WTC11 (cell line): ENCODE measurements at regions not wholly inside any gene's neighbourhood (a gene's known extent, or its start where the extent isn't known, plus 50 kb on each side); places are given as distances from the start of the nearest gene placed in this dataset.

ENCODE experiments used
- ATAC-seq: fragments of 200-7000 bp; cut with Tn5 transposase; 2 replicates; pipeline ENCODE4 v1.10.0; 2021; ENCODE audit warnings: mild to moderate bottlenecking, moderate library complexity
- CTCF ChIA-PET: fragments of 300-600 bp; sonication (Branson Sonifier 250); formaldehyde crosslinking; loops from one replicate; lab custom pipeline; 2021; ENCODE audit warnings: antibody characterized with exemption; lab: Charles Lee
- POLR2A ChIA-PET: fragments of 350-600 bp; sonication (Branson Sonifier 250); formaldehyde crosslinking; loops from one replicate; lab custom pipeline; 2021; ENCODE audit warnings: antibody characterized with exemption; lab: Charles Lee
- DNase-seq: peaks from one replicate; pipeline ENCODE4 v3.0.0; 2021; ENCODE audit warnings: low spot score
- H3K27ac Mint-ChIP-seq: 2 replicates; pipeline ENCODE4 v1.8.0; 2021; ENCODE audit warnings: mixed read lengths
- H3K27me3 Mint-ChIP-seq: 2 replicates; pipeline ENCODE4 v1.8.0; 2021; ENCODE audit warnings: low read depth, mild to moderate bottlenecking, moderate library complexity, mixed read lengths
- H3K36me3 Mint-ChIP-seq: 2 replicates; pipeline ENCODE4 v1.8.0; 2021; ENCODE audit warnings: mixed read lengths
- H3K4me1 Mint-ChIP-seq: 2 replicates; pipeline ENCODE4 v1.8.0; 2022; ENCODE audit warnings: mixed read lengths
- H3K4me3 Mint-ChIP-seq: 2 replicates; pipeline ENCODE4 v1.8.0; 2021; ENCODE audit warnings: mild to moderate bottlenecking, moderate library complexity, mixed read lengths
- H3K9me3 Mint-ChIP-seq: 2 replicates; pipeline ENCODE4 v1.8.0; 2021; ENCODE audit warnings: mixed read lengths
- CBFB ChIP-seq: sonication (generic); formaldehyde crosslinking; IDR thresholded peaks from 2 replicates; pipeline ENCODE4 v1.8.1; 2022; ENCODE audit warnings: mild to moderate bottlenecking, low read depth, missing genetic modification reagents
- CTCF ChIP-seq: fragments of 200-600 bp; IDR thresholded peaks from 2 replicates; pipeline ENCODE4 v1.8.0; 2022; ENCODE audit warnings: antibody characterized with exemption
- E2F1 ChIP-seq: sonication (generic); formaldehyde crosslinking; IDR thresholded peaks from 2 replicates; pipeline ENCODE4 v1.8.0; 2022; ENCODE audit warnings: mild to moderate bottlenecking, missing genetic modification reagents
- STAT6 ChIP-seq: sonication (generic); formaldehyde crosslinking; conservative IDR thresholded peaks from 2 replicates; pipeline ENCODE4 v1.8.1; 2023; ENCODE audit warnings: mild to moderate bottlenecking, low read depth, missing genetic modification reagents, moderate library complexity
- USF1 ChIP-seq: sonication (generic); formaldehyde crosslinking; IDR thresholded peaks from 2 replicates; pipeline ENCODE4 v1.8.0; 2022; ENCODE audit warnings: mild to moderate bottlenecking, missing genetic modification reagents
- TF ChIP-seq, protein P1 (sequence below): fragments of 250-450 bp; sonication (Bioruptor Pico); IDR thresholded peaks from 2 replicates; pipeline ENCODE4 v1.8.0; 2021; ENCODE audit warnings: mild to moderate bottlenecking
- TF ChIP-seq, protein P2 (sequence below): sonication (generic); formaldehyde crosslinking; IDR thresholded peaks from 2 replicates; pipeline ENCODE4 v1.8.1; 2023; ENCODE audit warnings: mild to moderate bottlenecking, missing genetic modification reagents, borderline replicate concordance
- TF ChIP-seq, protein P3 (sequence below): sonication (generic); formaldehyde crosslinking; IDR thresholded peaks from 2 replicates; pipeline ENCODE4 v1.8.1; 2023; ENCODE audit warnings: mild to moderate bottlenecking, moderate library complexity, missing genetic modification reagents
- TF ChIP-seq, protein P4 (sequence below): sonication (generic); formaldehyde crosslinking; IDR thresholded peaks from 2 replicates; pipeline ENCODE4 v1.8.0; 2022; ENCODE audit warnings: missing genetic modification reagents
- TF ChIP-seq, protein P5 (sequence below): fragments of 250-450 bp; sonication (Bioruptor Pico); IDR thresholded peaks from 2 replicates; pipeline ENCODE4 v1.9.0; 2021; ENCODE audit warnings: mild to moderate bottlenecking, borderline replicate concordance
- TF ChIP-seq, protein P6 (sequence below): sonication (generic); formaldehyde crosslinking; IDR thresholded peaks from 2 replicates; pipeline ENCODE4 v1.8.1; 2023; ENCODE audit warnings: mild to moderate bottlenecking, missing genetic modification reagents
- TF ChIP-seq, protein P7 (sequence below): sonication (generic); formaldehyde crosslinking; IDR thresholded peaks from 2 replicates; pipeline ENCODE4 v1.8.1; 2023; ENCODE audit warnings: mild to moderate bottlenecking, missing genetic modification reagents, moderate library complexity

DNA sequence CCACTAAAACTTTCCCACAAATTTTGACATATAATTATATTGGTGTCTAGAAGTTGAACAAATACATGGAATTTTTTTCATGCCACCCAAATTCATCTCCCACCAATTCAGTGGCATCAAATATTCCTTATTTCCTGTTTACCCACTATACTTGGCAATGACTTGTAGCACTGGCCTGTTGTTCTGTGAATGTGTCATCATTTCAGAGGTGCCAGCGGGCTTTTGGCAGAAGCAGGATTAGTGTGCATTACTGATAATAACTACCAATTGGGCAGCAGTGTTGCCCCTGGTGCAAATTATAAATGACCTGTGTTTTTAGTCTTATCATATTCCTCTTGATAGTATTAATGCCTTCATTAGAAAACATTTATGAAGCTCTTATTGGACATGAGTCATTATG, 121.3 kb downstream of the TFAP2B start:
- ATAC-seq (no peak), DNase-seq (no peak)
- Mint-ChIP-seq H3K9me3 (no peaks in the 10 kb centered on the region), H3K4me1 (no peaks in the 10 kb centered on the region), H3K27ac (no peak overlapping the region), H3K36me3 (no peaks in the 10 kb centered on the region), H3K4me3 (no peak overlapping the region), H3K27me3 (no peaks in the 10 kb centered on the region)
- POLR2A ChIA-PET = no interaction called here
- CTCF ChIA-PET = no interaction called here
- TF ChIP-seq, protein P1, sequence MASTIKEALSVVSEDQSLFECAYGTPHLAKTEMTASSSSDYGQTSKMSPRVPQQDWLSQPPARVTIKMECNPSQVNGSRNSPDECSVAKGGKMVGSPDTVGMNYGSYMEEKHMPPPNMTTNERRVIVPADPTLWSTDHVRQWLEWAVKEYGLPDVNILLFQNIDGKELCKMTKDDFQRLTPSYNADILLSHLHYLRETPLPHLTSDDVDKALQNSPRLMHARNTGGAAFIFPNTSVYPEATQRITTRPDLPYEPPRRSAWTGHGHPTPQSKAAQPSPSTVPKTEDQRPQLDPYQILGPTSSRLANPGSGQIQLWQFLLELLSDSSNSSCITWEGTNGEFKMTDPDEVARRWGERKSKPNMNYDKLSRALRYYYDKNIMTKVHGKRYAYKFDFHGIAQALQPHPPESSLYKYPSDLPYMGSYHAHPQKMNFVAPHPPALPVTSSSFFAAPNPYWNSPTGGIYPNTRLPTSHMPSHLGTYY (CRISPR knock-in tag) = no peak
- TF ChIP-seq, protein P2, sequence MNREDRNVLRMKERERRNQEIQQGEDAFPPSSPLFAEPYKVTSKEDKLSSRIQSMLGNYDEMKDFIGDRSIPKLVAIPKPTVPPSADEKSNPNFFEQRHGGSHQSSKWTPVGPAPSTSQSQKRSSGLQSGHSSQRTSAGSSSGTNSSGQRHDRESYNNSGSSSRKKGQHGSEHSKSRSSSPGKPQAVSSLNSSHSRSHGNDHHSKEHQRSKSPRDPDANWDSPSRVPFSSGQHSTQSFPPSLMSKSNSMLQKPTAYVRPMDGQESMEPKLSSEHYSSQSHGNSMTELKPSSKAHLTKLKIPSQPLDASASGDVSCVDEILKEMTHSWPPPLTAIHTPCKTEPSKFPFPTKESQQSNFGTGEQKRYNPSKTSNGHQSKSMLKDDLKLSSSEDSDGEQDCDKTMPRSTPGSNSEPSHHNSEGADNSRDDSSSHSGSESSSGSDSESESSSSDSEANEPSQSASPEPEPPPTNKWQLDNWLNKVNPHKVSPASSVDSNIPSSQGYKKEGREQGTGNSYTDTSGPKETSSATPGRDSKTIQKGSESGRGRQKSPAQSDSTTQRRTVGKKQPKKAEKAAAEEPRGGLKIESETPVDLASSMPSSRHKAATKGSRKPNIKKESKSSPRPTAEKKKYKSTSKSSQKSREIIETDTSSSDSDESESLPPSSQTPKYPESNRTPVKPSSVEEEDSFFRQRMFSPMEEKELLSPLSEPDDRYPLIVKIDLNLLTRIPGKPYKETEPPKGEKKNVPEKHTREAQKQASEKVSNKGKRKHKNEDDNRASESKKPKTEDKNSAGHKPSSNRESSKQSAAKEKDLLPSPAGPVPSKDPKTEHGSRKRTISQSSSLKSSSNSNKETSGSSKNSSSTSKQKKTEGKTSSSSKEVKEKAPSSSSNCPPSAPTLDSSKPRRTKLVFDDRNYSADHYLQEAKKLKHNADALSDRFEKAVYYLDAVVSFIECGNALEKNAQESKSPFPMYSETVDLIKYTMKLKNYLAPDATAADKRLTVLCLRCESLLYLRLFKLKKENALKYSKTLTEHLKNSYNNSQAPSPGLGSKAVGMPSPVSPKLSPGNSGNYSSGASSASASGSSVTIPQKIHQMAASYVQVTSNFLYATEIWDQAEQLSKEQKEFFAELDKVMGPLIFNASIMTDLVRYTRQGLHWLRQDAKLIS = no peak
- TF ChIP-seq, protein P3, sequence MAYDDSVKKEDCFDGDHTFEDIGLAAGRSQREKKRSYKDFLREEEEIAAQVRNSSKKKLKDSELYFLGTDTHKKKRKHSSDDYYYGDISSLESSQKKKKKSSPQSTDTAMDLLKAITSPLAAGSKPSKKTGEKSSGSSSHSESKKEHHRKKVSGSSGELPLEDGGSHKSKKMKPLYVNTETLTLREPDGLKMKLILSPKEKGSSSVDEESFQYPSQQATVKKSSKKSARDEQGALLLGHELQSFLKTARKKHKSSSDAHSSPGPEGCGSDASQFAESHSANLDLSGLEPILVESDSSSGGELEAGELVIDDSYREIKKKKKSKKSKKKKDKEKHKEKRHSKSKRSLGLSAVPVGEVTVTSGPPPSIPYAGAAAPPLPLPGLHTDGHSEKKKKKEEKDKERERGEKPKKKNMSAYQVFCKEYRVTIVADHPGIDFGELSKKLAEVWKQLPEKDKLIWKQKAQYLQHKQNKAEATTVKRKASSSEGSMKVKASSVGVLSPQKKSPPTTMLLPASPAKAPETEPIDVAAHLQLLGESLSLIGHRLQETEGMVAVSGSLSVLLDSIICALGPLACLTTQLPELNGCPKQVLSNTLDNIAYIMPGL (CRISPR knock-in tag) = no peak
- TF ChIP-seq, protein P4, sequence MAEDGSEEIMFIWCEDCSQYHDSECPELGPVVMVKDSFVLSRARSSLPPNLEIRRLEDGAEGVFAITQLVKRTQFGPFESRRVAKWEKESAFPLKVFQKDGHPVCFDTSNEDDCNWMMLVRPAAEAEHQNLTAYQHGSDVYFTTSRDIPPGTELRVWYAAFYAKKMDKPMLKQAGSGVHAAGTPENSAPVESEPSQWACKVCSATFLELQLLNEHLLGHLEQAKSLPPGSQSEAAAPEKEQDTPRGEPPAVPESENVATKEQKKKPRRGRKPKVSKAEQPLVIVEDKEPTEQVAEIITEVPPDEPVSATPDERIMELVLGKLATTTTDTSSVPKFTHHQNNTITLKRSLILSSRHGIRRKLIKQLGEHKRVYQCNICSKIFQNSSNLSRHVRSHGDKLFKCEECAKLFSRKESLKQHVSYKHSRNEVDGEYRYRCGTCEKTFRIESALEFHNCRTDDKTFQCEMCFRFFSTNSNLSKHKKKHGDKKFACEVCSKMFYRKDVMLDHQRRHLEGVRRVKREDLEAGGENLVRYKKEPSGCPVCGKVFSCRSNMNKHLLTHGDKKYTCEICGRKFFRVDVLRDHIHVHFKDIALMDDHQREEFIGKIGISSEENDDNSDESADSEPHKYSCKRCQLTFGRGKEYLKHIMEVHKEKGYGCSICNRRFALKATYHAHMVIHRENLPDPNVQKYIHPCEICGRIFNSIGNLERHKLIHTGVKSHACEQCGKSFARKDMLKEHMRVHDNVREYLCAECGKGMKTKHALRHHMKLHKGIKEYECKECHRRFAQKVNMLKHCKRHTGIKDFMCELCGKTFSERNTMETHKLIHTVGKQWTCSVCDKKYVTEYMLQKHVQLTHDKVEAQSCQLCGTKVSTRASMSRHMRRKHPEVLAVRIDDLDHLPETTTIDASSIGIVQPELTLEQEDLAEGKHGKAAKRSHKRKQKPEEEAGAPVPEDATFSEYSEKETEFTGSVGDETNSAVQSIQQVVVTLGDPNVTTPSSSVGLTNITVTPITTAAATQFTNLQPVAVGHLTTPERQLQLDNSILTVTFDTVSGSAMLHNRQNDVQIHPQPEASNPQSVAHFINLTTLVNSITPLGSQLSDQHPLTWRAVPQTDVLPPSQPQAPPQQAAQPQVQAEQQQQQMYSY (CRISPR knock-in tag) = no peak
- TF ChIP-seq, protein P5, sequence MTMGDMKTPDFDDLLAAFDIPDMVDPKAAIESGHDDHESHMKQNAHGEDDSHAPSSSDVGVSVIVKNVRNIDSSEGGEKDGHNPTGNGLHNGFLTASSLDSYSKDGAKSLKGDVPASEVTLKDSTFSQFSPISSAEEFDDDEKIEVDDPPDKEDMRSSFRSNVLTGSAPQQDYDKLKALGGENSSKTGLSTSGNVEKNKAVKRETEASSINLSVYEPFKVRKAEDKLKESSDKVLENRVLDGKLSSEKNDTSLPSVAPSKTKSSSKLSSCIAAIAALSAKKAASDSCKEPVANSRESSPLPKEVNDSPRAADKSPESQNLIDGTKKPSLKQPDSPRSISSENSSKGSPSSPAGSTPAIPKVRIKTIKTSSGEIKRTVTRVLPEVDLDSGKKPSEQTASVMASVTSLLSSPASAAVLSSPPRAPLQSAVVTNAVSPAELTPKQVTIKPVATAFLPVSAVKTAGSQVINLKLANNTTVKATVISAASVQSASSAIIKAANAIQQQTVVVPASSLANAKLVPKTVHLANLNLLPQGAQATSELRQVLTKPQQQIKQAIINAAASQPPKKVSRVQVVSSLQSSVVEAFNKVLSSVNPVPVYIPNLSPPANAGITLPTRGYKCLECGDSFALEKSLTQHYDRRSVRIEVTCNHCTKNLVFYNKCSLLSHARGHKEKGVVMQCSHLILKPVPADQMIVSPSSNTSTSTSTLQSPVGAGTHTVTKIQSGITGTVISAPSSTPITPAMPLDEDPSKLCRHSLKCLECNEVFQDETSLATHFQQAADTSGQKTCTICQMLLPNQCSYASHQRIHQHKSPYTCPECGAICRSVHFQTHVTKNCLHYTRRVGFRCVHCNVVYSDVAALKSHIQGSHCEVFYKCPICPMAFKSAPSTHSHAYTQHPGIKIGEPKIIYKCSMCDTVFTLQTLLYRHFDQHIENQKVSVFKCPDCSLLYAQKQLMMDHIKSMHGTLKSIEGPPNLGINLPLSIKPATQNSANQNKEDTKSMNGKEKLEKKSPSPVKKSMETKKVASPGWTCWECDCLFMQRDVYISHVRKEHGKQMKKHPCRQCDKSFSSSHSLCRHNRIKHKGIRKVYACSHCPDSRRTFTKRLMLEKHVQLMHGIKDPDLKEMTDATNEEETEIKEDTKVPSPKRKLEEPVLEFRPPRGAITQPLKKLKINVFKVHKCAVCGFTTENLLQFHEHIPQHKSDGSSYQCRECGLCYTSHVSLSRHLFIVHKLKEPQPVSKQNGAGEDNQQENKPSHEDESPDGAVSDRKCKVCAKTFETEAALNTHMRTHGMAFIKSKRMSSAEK (CRISPR knock-in tag) = no peak
- TF ChIP-seq USF1 (CRISPR knock-in tag) (no peak), STAT6 (no peak), CBFB (CRISPR knock-in tag) (no peak), E2F1 (CRISPR knock-in tag) (no peak), CTCF (no peak)
- TF ChIP-seq, protein P6, sequence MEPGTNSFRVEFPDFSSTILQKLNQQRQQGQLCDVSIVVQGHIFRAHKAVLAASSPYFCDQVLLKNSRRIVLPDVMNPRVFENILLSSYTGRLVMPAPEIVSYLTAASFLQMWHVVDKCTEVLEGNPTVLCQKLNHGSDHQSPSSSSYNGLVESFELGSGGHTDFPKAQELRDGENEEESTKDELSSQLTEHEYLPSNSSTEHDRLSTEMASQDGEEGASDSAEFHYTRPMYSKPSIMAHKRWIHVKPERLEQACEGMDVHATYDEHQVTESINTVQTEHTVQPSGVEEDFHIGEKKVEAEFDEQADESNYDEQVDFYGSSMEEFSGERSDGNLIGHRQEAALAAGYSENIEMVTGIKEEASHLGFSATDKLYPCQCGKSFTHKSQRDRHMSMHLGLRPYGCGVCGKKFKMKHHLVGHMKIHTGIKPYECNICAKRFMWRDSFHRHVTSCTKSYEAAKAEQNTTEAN (CRISPR knock-in tag) = no peak
- TF ChIP-seq, protein P7, sequence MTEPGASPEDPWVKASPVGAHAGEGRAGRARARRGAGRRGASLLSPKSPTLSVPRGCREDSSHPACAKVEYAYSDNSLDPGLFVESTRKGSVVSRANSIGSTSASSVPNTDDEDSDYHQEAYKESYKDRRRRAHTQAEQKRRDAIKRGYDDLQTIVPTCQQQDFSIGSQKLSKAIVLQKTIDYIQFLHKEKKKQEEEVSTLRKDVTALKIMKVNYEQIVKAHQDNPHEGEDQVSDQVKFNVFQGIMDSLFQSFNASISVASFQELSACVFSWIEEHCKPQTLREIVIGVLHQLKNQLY = no peak
